Adrenal gland (tissue), 9 donors: ENCODE measurements at regions not wholly inside any gene's neighbourhood (a gene's known extent, or its start where the extent isn't known, plus 50 kb on each side); places are given as distances from the start of the nearest gene placed in this dataset.
"Not testable (repeated sequence)": the region's sequence is repeated elsewhere in the genome, so short reads cannot be mapped to it uniquely, and the experiment has no call there.

Source experiments
- DNase-seq, 7 donors: peaks; one replicate each; pipeline ENCODE4 v3.0.0-alpha.2; 2019 to 2020
- H3K27ac ChIP-seq, 5 donors: fragments of 200-600 bp; sonication (generic) in 4 of 5; 1 replicate in 3 of 5; 2 replicates in 2 of 5; pipeline versions ENCODE4 v1.5.1 to v1.8.0; 2016 to 2020; ENCODE audit warnings: mild to moderate bottlenecking in 1 of 5
- H3K27me3 ChIP-seq: fragments of 200-600 bp; 2 replicates; pipeline ENCODE4 v1.8.0; 2021
- H3K36me3 ChIP-seq, 2 donors: fragments of 200-600 bp; replicated peaks in 1 of 2; 1 replicate in 1 of 2; 2 replicates in 1 of 2; pipeline versions ENCODE4 v1.5.1 to v1.8.0; 2018 to 2022
- H3K4me1 ChIP-seq, 2 donors: fragments of 200-600 bp; replicated peaks in 1 of 2; 1 replicate in 1 of 2; 2 replicates in 1 of 2; pipeline versions ENCODE4 v1.5.1 to v1.8.0; 2018 to 2021
- H3K4me3 ChIP-seq, 4 donors: fragments of 200-600 bp; sonication (generic) in 3 of 4; one replicate each; pipeline ENCODE4 v1.5.1; 2016 to 2018
- H3K9me3 ChIP-seq, 3 donors: fragments of 200-600 bp; sonication (generic) in 1 of 3; replicated peaks in 1 of 3; 1 replicate in 2 of 3; 2 replicates in 1 of 3; pipeline versions ENCODE4 v1.5.1 to v1.8.0; 2016 to 2021
- POLR2A ChIP-seq, 2 donors: fragments of 450-650 bp; IDR thresholded peaks; one replicate each; pipeline ENCODE4 v1.6.1; 2017; ENCODE audit warnings: antibody characterized with exemption in 2 of 2, mild to moderate bottlenecking in 2 of 2, moderate library complexity in 1 of 2
- WGBS, 4 donors: extraction: QIAGEN DNeasy Blood & Tissue Kit in 2 of 4; methylation state at CpG; one replicate each; pipeline versions ENCODE4 v1.1.5 to v1.1.7; 2013 to 2017; 5-methylcytosine and 5-hydroxymethylcytosine counted together
- intact Hi-C, 2 donors: fragments of 100-400 bp; cut with DNase I; formaldehyde crosslinking; loops; one replicate each; pipeline versions ENCODE4 v1.14.1 to v1.15.0; 2022 to 2023
- TF ChIP-seq, protein P1 (sequence below), 6 experiments: fragments of 450-650 bp in 4 of 6; fragments of 200-600 bp in 2 of 6; sonication (generic) in 1 of 6; IDR thresholded peaks; 1 replicate in 5 of 6; 2 replicates in 1 of 6; pipeline versions ENCODE4 v1.5.1 to v1.8.0; 2016 to 2021; ENCODE audit warnings: antibody characterized with exemption in 6 of 6, mild to moderate bottlenecking in 2 of 6, moderate library complexity in 1 of 6
- donor health status: healthy with polysubstance abuse.
- donor health status: Bipolar disorder and iron deficiency.
- donor health status: DM: yes; HTN: yes; CAD: no.
- donor health status: DM: no; HTN: no; CAD: no.
- donor health status: DM: no; HTN: no; CAD: no.

DNA sequence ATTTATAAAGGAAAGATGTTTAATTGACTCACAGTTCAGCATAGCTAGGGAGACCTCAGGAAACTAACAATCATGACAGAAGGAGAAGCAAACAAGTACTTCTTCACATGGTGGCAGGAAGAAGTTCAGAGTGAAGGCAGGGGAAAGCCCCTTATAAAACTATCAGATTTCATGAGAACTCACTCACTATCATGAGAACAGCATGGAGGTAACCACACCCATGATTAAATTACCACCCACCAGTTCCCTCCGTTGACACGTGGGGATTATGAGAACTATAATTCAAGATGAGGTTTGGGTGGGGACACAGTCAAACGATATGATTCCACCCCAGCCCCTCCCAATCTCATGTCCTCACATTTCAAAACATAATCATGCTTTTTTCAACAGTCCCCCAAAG lies 124.2 kb upstream of the PCGF5 start:
- WGBS, 4 donors: 74 to 78% (median 76%) methylated on average over 3 of the region's 3 CpGs
- no peaks in the 10 kb centered on the region for H3K36me3 ChIP-seq
- H3K4me3 ChIP-seq: no peak overlapping the region
- no peak for TF ChIP-seq POLR2A (IDR thresholded peaks at IDR 0.05)
- TF ChIP-seq, protein P1, sequence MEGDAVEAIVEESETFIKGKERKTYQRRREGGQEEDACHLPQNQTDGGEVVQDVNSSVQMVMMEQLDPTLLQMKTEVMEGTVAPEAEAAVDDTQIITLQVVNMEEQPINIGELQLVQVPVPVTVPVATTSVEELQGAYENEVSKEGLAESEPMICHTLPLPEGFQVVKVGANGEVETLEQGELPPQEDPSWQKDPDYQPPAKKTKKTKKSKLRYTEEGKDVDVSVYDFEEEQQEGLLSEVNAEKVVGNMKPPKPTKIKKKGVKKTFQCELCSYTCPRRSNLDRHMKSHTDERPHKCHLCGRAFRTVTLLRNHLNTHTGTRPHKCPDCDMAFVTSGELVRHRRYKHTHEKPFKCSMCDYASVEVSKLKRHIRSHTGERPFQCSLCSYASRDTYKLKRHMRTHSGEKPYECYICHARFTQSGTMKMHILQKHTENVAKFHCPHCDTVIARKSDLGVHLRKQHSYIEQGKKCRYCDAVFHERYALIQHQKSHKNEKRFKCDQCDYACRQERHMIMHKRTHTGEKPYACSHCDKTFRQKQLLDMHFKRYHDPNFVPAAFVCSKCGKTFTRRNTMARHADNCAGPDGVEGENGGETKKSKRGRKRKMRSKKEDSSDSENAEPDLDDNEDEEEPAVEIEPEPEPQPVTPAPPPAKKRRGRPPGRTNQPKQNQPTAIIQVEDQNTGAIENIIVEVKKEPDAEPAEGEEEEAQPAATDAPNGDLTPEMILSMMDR (IDR thresholded peaks at IDR 0.05): no peak
- no peaks in the 10 kb centered on the region for H3K27me3 ChIP-seq
- no peaks in the 10 kb centered on the region for H3K4me1 ChIP-seq
- no peak overlapping the region for H3K27ac ChIP-seq
- intact Hi-C loops: loop anchor here in 1 of 2 donors (10.0 kb wide), 1 partner anchor 159 kb away; no protein-coding TSS in a partner anchor
- no peak for DNase-seq
- no peaks in the 10 kb centered on the region for H3K9me3 ChIP-seq

DNA sequence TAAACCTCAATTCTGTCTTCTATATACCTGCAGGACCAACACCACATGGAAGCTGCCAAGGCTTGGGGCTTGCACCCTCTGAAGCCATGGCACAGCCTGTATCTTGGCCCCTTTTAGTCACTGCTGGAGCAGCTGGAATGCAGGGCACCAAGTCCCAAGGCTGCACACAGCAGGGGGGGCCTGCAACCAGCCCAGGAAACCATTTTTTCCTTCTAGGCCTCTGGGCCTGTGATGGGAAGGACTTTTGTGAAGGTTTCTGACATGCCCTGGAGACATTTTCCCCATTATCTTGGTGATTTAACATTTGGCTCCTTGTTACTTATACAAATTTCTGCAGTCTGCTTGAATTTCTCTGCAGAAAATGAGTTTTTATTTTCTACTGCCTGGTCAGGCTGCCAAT lies 123.2 kb upstream of the PCGF5 start:
- TF ChIP-seq, protein P1 (IDR thresholded peaks at IDR 0.05): no peak
- TF ChIP-seq POLR2A (IDR thresholded peaks at IDR 0.05): no peak
- Histone ChIP-seq H3K9me3 (no peaks in the 10 kb centered on the region), H3K4me1 (no peaks in the 10 kb centered on the region), H3K36me3 (no peaks in the 10 kb centered on the region), H3K4me3 (no peak overlapping the region), H3K27ac (no peak overlapping the region), H3K27me3 (no peaks in the 10 kb centered on the region)
- intact Hi-C loops: loop anchor here in 1 of 2 donors (10.0 kb wide), 1 partner anchor 157 kb away; no protein-coding TSS in a partner anchor
- DNase-seq: no peak

DNA sequence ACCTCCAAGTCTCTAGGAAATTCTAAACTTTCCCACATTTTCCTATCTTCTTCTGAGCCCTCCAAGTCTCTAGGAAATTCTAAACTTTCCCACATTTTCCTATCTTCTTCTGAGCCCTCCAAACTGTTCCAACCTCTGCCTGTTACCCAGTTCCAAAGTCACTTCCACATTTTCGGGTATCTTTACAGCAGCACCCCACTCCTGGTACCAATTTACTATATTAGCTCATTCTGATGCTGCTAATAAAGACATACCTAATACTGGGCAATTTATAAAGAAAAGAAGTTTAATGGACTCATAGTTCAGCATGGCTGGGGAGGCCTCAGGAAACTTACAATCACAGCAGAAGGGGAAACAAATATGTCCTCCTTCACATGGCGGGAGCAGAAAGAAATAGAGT lies 122.4 kb upstream of the PCGF5 start:
- intact Hi-C loops: loop anchor here in 1 of 2 donors (10.0 kb wide), 1 partner anchor 157 kb away; no protein-coding TSS in a partner anchor
- not testable (repeated sequence) for H3K27ac ChIP-seq, H3K9me3 ChIP-seq

DNA sequence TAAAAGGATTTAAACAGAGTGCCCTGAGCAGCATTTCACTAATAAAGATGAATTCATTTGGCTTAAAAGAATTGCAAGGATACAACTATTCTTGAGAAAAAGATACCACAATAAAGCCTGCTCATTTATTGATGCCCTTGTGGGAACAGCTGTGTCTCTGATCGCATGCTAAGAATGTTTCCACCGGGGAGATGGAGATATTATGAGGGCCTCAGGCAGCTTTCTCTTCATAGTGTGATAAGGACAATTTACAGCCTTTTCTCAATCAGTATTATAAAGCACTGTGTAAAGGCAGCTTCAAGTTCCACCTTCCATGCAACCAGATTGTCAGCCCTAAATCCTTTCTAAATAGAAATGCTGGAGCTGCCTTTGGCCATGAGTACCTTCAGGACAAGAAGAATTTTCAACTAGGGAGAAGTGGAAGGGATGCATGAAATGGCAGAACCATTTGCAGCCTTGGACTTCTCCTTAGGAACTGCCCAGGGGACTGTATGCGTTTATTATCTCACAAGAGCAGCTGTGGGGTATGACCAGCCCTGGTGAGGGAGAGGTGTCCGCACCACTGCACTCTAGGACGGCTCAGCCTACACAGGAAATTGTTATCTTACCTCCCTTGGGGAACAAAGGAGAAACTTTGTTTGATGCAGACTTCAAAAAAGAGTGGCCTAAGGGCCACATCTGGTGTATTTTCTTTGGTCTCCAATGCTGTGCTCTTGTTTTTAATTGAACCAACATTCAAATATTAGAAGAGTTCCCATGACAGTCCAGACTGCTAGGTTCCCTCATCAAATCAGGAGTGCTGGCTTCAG lies 116.9 kb upstream of the PCGF5 start:
- Histone ChIP-seq H3K27ac (no peak overlapping the region), H3K27me3 (no peaks in the 10 kb centered on the region), H3K4me3 (no peak overlapping the region), H3K4me1 (no peaks in the 10 kb centered on the region), H3K36me3 (no peaks in the 10 kb centered on the region), H3K9me3 (no peaks in the 10 kb centered on the region)
- TF ChIP-seq, protein P1 (IDR thresholded peaks at IDR 0.05): no peak
- no peak for TF ChIP-seq POLR2A (IDR thresholded peaks at IDR 0.05)
- WGBS, 4 donors: 60 to 79% (median 73%) methylated on average over 5 of the region's 5 CpGs
- no peak for DNase-seq
- intact Hi-C loops: no loop called here

More for the DNA sequence above, 122.4 kb upstream of the PCGF5 start:
- not testable (repeated sequence) for H3K4me3 ChIP-seq, DNase-seq, H3K36me3 ChIP-seq, H3K4me1 ChIP-seq, H3K27me3 ChIP-seq
- WGBS, 4 donors: 90 to 93% (median 91%) methylated on average over 2 of the region's 2 CpGs
